GM12801 (cell line): ENCODE measurements at regions not wholly inside any gene's neighbourhood (a gene's known extent, or its start where the extent isn't known, plus 50 kb on each side); places are given as distances from the start of the nearest gene placed in this dataset.

Experiments used
- TF ChIP-seq, protein P1 (sequence below): IDR thresholded peaks from one replicate; pipeline ENCODE4 v1.5.1; 2011; ENCODE audit warnings: control low read depth; ENCODE audit not compliant: insufficient read length; ENCODE audit errors: extremely low read depth

GRCh38 chr13:99892196-99892613 is 79.4 kb downstream of the ZIC5 start:
- TF ChIP-seq, protein P1, sequence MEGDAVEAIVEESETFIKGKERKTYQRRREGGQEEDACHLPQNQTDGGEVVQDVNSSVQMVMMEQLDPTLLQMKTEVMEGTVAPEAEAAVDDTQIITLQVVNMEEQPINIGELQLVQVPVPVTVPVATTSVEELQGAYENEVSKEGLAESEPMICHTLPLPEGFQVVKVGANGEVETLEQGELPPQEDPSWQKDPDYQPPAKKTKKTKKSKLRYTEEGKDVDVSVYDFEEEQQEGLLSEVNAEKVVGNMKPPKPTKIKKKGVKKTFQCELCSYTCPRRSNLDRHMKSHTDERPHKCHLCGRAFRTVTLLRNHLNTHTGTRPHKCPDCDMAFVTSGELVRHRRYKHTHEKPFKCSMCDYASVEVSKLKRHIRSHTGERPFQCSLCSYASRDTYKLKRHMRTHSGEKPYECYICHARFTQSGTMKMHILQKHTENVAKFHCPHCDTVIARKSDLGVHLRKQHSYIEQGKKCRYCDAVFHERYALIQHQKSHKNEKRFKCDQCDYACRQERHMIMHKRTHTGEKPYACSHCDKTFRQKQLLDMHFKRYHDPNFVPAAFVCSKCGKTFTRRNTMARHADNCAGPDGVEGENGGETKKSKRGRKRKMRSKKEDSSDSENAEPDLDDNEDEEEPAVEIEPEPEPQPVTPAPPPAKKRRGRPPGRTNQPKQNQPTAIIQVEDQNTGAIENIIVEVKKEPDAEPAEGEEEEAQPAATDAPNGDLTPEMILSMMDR: no peak

- TF ChIP-seq, protein P1: no peak
These were observed 84.9 kb downstream of the ZIC5 start for GRCh38 chr13:99886706-99887105.

DNA sequence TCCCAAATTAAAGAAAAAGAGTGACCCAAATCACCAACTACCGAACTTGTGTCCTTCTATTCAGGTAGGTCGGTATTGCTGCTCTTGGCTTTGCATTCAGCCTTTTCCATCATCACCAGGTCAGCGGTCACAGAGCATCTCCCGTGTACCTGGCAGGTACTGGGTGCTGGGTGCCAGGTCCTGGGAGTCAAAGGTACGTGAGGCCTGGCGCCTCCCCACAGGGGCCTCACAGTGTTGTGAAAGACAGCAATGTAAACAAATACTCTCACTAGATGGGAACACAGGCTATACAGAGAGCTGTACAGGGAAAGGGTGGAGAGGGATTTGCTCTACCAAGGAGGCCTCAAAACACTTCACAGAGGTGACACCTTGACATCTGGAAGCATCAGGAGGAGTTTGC is 86.7 kb downstream of the ZIC5 start:
- TF ChIP-seq, protein P1: no peak

DNA sequence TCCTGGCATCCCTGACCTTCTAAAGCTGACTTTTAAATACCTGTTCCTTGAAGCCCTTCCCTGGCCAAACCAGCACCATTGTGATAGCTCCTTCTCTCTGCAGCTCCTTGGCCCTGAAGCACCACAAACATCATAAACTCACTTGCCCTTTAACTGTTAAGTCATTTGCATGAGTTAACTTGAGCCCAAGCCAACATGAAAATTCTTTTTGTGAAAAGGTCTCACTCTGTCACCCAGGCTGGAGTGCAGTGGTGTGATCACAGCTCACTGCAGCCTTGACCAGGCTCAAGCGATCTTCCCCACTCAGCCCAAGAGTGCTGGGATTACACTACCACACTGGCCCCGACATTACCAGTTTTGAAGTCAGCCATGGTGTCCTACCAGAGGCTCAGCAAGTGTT is 87.8 kb downstream of the ZIC5 start:
- TF ChIP-seq, protein P1: no peak

GRCh38 chr13:99878921-99879610 is 92.5 kb downstream of the ZIC5 start:
- TF ChIP-seq, protein P1: no peak

DNA sequence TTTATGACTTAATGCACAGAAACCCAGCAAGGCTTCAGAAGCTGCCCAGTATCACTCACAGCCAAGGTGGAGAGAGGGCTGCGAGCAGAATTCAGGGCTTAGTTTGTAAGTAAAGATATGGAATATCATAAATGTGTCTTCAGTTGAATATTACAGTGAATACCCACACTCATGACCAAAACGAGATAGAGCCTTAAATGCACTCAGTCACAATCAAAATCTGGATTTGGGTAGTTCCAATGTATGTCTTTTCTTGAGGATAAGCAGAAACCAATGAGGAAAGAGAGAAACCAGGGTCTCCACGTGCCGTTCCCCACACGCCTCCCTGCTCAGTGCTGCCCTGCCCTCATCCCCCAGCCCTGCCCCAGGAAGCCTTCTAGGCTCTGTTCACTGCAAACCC is 94.9 kb downstream of the ZIC5 start:
- TF ChIP-seq, protein P1: no peak

DNA sequence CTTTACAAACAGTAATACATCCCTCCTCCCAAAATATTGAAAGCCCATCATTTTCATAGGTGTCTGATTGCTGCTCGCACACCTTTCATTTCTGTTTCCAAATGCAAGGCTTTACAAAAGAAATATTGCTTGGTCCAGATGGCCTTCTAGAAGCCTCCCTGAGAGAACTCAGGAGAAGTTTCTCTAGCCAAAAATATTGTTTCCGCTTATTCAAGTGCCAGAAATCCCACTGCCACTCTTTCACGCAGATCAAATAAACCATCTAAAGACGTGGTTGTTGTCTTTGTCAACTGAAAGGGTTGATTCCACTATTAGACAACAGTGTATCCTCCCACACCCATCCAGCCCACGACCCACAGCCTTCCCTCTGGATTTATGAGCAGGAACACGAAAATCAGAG is 96.2 kb downstream of the ZIC5 start:
- TF ChIP-seq, protein P1: no peak
